Colonic mucosa (tissue), 4 donors: ENCODE measurements at regions not wholly inside any gene's neighbourhood (a gene's known extent, or its start where the extent isn't known, plus 50 kb on each side); places are given as distances from the start of the nearest gene placed in this dataset.

Source experiments
- DNase-seq: peaks from one replicate; pipeline ENCODE4 v3.0.0-alpha.2; 2020
- H3K27ac ChIP-seq: fragments of 200-600 bp; one replicate; pipeline ENCODE4 v1.8.0; 2021
- H3K27me3 ChIP-seq: fragments of 200-600 bp; one replicate; pipeline ENCODE4 v1.8.0; 2021
- H3K36me3 ChIP-seq: fragments of 200-600 bp; one replicate; pipeline ENCODE4 v1.8.0; 2021
- H3K4me1 ChIP-seq: fragments of 200-600 bp; one replicate; pipeline ENCODE4 v1.8.0; 2021; ENCODE audit warnings: mild to moderate bottlenecking
- H3K4me3 ChIP-seq: fragments of 200-600 bp; one replicate; pipeline ENCODE4 v1.8.0; 2021
- H3K9ac ChIP-seq, 2 donors: one replicate each; pipeline ENCODE4 v1.7.0; 2013; ENCODE audit warnings: control low read depth in 2 of 2, low read depth in 2 of 2, low read length in 2 of 2
- H3K9me3 ChIP-seq: fragments of 200-600 bp; one replicate; pipeline ENCODE4 v1.8.0; 2021
- intact Hi-C: fragments of 100-400 bp; cut with DNase I; formaldehyde crosslinking; loops from one replicate; pipeline ENCODE4 v1.14.1; 2022
- TF ChIP-seq, protein P1 (sequence below): fragments of 200-600 bp; IDR thresholded peaks from one replicate; pipeline ENCODE4 v1.8.0; 2022; ENCODE audit warnings: antibody characterized with exemption, mild to moderate bottlenecking
- donor health status: healthy.
- donor health status: DM: no; HTN: no; CAD: no.
- donor health status: DM: no; HTN: no; CAD: no.

- TF ChIP-seq, protein P1, sequence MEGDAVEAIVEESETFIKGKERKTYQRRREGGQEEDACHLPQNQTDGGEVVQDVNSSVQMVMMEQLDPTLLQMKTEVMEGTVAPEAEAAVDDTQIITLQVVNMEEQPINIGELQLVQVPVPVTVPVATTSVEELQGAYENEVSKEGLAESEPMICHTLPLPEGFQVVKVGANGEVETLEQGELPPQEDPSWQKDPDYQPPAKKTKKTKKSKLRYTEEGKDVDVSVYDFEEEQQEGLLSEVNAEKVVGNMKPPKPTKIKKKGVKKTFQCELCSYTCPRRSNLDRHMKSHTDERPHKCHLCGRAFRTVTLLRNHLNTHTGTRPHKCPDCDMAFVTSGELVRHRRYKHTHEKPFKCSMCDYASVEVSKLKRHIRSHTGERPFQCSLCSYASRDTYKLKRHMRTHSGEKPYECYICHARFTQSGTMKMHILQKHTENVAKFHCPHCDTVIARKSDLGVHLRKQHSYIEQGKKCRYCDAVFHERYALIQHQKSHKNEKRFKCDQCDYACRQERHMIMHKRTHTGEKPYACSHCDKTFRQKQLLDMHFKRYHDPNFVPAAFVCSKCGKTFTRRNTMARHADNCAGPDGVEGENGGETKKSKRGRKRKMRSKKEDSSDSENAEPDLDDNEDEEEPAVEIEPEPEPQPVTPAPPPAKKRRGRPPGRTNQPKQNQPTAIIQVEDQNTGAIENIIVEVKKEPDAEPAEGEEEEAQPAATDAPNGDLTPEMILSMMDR, result no peak
- Histone ChIP-seq H3K9ac (no peak overlapping the region), H3K27ac (no peak overlapping the region), H3K4me3 (no peak overlapping the region), H3K9me3 (no peaks in the 10 kb centered on the region), H3K27me3 (no peaks in the 10 kb centered on the region), H3K36me3 (no peaks in the 10 kb centered on the region), H3K4me1 (no peaks in the 10 kb centered on the region)
- intact Hi-C loops, result no loop called here
- no peak for DNase-seq
These were observed 53.2 kb upstream of the DYRK2 start for GRCh38 chr12:67595365-67595764.

GRCh38 chr12:67598598-67598997 is 49.9 kb upstream of the DYRK2 start:
- Histone ChIP-seq H3K4me3 (no peak overlapping the region), H3K27me3 (no peaks in the 10 kb centered on the region), H3K9me3 (no peaks in the 10 kb centered on the region), H3K27ac (no peak overlapping the region), H3K9ac (no peak overlapping the region), H3K36me3 (no peaks in the 10 kb centered on the region), H3K4me1 (no peaks in the 10 kb centered on the region)
- no peak for DNase-seq
- TF ChIP-seq, protein P1, result no peak
- intact Hi-C loops, result no loop called here
